GM21723 (cell line): ENCODE measurements at regions not wholly inside any gene's neighbourhood (a gene's known extent, or its start where the extent isn't known, plus 50 kb on each side); places are given as distances from the start of the nearest gene placed in this dataset.

ENCODE experiments used
- ATAC-seq: cut with Tn5 transposase; IDR thresholded peaks from one replicate; pipeline ENCODE4 v1.9.1; 2021; ENCODE audit warnings: mild to moderate bottlenecking, moderate library complexity; ENCODE audit not compliant: unreplicated experiment

- no peak for ATAC-seq
Measured at GRCh38 chr2:222146488-222146887, 152.3 kb downstream of the PAX3 start.

- no peak for ATAC-seq
Measured at GRCh38 chr2:222142027-222142426, 156.8 kb downstream of the PAX3 start.

GRCh38 chr2:222136106-222136630 is 162.6 kb downstream of the PAX3 start:
- no peak for ATAC-seq

- ATAC-seq, result no peak
Measured at GRCh38 chr2:222134654-222135053, 164.1 kb downstream of the PAX3 start.

- no peak for ATAC-seq
Measured at GRCh38 chr2:222133897-222134296, 164.9 kb downstream of the PAX3 start.

DNA sequence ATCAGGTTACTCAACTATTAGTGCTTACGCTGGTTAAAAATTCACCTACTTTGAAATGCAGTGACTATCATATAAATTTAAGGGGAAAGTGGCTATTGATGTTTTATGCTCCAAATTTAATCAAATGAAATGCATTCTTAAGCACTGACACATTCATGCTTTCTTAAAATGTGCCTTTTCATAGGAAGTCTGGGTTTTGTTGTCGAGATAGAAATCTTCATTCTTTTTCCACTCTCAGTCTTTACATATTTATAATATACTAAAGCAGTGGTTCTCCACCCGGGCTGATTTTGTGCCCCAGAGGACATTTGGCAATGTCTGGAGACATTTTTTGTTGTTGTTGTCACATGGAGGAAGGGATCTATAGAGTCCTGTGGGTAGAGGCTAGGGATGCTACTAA is 167.9 kb downstream of the PAX3 start:
- ATAC-seq, result no peak

- ATAC-seq, result no peak
Measured at GRCh38 chr2:222127660-222128059, 171.1 kb downstream of the PAX3 start.

DNA sequence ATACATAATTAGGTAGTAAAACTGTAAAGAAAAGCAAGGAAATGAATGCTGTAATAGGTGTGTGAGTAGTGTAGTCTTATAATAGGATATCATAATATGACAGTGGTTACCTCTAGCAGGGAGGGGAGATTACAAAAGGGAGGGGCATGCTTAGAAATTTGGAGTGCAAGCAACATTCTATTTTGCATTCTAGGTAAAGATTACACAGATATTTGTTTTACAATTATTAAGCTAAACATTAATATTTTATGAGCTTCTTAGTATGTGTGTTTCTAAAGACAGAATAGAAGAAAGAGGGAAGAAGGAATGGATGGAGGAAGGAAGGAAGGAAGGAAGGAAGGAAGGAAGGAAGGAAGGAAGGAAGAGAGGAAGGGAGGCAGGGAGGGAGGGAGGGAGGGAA is 177.9 kb downstream of the PAX3 start:
- no peak for ATAC-seq

GRCh38 chr2:222115296-222115695 is 183.5 kb downstream of the PAX3 start:
- no peak for ATAC-seq

- ATAC-seq, result no peak
Measured at GRCh38 chr2:222108957-222109585, 189.7 kb downstream of the PAX3 start.

- ATAC-seq, result no peak
Measured at GRCh38 chr2:222108497-222108896, 190.3 kb downstream of the PAX3 start.

DNA sequence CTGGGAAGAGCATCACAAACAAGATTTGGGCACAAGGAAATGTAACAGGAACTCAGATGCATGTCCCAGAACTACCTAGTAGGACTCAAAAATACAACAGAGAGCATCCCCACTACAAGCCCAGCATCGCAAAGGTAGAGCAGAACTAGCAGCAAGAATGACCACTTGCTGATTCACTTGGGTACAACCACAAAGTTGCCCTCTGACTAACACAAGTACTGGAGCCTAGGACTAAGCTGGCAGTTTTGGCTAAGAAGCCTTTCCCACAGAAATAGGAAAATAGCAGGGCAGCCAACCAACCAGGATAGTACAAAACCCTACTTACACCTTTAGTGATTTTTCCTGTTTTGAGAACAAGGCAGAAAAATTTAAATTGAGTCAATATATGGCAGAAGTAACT is 193.8 kb downstream of the PAX3 start:
- ATAC-seq, result no peak

DNA sequence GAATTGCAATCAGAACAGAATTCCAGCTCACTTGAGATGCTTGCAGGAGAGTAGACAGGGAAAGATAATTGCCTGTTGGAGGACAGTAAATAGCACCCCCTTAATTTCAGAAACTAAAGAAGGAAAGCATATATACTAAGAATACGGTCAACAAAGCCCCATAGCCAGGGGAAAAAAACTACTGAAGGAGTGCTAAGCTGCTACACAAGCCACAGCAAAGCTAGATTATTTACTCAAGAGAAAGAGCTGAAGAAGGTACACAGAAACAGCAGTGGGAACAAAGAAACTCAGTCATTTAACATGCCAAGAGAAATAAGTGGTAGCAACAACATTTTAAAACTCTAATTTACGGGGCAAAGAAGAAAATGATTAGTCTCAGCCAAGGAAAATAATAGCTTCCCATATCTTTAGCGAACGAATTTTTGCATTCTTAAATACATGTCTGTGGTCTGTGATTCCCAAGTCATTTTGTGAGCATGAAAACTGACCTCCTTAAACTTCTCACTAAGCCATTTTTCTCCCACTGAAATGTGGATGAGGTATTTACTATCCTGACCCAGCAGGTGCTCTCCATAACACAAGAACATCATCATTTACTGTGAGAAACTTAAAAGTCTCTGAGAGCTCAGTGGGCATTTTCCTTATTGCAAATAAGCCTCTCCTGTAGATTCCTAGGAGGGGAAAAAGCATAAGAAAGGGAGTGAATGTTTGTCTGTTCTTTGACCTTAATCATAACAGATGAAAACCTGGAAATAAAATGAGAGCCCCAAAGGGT is 196.0 kb downstream of the PAX3 start:
- no peak for ATAC-seq

GRCh38 chr2:222100704-222101699 is 197.8 kb downstream of the PAX3 start:
- ATAC-seq, result no peak

GRCh38 chr2:222088561-222088960 is 210.2 kb downstream of the PAX3 start:
- no peak for ATAC-seq

DNA sequence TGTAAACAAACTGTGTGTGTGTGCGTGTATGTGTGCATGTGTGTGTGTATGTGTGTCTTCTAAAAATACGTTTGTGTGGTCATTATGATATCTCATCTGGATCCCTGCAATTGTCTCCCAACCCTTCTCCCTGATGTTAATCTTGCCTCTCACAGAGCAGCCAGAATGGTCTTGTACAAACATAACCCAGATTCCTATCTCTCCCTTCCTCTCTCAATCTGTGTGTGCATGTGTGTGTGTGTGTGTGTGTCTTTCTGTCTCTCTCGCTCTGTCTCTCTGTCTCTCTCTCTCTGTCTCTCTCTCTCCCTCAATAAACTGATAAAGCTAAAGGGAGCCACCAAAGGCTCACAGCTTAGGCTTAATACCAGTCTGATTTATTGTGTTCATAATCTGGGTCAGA is 210.8 kb downstream of the PAX3 start:
- no peak for ATAC-seq

GRCh38 chr2:222082201-222082600 is 216.6 kb downstream of the PAX3 start:
- ATAC-seq, result no peak

- ATAC-seq, result no peak
Measured at GRCh38 chr2:222080141-222080540, 218.7 kb downstream of the PAX3 start.

GRCh38 chr2:222076973-222077690 is 221.7 kb downstream of the PAX3 start:
- ATAC-seq, result no peak

- ATAC-seq, result no peak
Measured at GRCh38 chr2:222074674-222075073, 224.1 kb downstream of the PAX3 start.

GRCh38 chr2:222071911-222072310 is 226.9 kb downstream of the PAX3 start:
- no peak for ATAC-seq
